ENCODE measurements at regions not wholly inside any gene's neighbourhood (a gene's known extent, or its start where the extent isn't known, plus 50 kb on each side); places are given as distances from the start of the nearest gene placed in this dataset.

DNA sequence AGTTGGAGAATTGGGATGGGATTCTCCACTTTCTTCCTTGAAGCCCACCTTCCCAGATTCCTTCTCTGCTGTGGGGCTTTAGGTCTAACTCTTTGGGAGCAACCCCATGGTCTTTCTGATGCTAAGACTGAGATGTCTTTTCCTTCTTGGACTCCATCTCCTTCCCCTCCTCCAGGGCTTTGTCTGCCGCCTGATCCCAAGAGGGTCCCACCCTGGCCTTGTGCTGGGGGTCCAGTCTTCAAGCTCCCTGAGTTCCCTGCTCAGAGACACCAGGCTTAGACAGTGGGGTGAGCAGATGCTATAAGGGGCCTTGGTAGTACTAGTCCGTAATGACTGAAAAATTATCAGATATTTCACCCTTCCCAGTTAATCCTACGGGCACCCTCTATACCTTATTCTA is 150.5 kb downstream of the PTPN20 start:
- Histone ChIP-seq H3K9me3 (no peaks in the 10 kb centered on the region), H3K27me3 (no peaks in the 10 kb centered on the region), H3K4me1 (peaks cover 4% of the 10 kb centered on the region), H3K36me3 (no peaks in the 10 kb centered on the region), H3K4me3 (no peak overlapping the region), H3K27ac (no peak overlapping the region)
- no peak for TF ChIP-seq POLR2A (IDR thresholded peaks at IDR 0.05)
- TF ChIP-seq POLR2AphosphoS5 (IDR thresholded peaks at IDR 0.05; ENCODE audit: insufficient read depth in 1 of 2, low read depth in 1 of 2), result no peak
- DNase-seq (ENCODE audit: extremely low spot score in 2 of 2), result peak; percentile 40 to 58
- intact Hi-C loops (cut with DNase I), result no loop called here

- H3K4me3 ChIP-seq, result no peak overlapping the region
- peak; percentile 12 to 13 for DNase-seq (ENCODE audit: extremely low spot score in 2 of 2)
- H3K36me3 ChIP-seq, result no peaks in the 10 kb centered on the region
- TF ChIP-seq CTCF (IDR thresholded peaks at IDR 0.05) (no peak), POLR2A (IDR thresholded peaks at IDR 0.05) (no peak), POLR2AphosphoS5 (IDR thresholded peaks at IDR 0.05; ENCODE audit: insufficient read depth in 1 of 2, low read depth in 1 of 2) (no peak)
- intact Hi-C loops (cut with DNase I), result no loop called here
- no peaks in the 10 kb centered on the region for H3K9me3 ChIP-seq
- H3K4me1 ChIP-seq, result peaks cover 4% of the 10 kb centered on the region
- no peak overlapping the region for H3K27ac ChIP-seq
- H3K27me3 ChIP-seq, result no peaks in the 10 kb centered on the region
These were observed 151.4 kb downstream of the PTPN20 start for GRCh38 chr10:47062441-47063200.

GRCh38 chr10:47063858-47064257 is 152.6 kb downstream of the PTPN20 start:
- H3K36me3 ChIP-seq, result no peaks in the 10 kb centered on the region
- intact Hi-C loops (cut with DNase I), result no loop called here
- TF ChIP-seq POLR2AphosphoS5 (IDR thresholded peaks at IDR 0.05; ENCODE audit: insufficient read depth in 1 of 2, low read depth in 1 of 2) (no peak), CTCF (IDR thresholded peaks at IDR 0.05) (no peak), POLR2A (IDR thresholded peaks at IDR 0.05) (no peak)
- no peak overlapping the region for H3K27ac ChIP-seq
- H3K27me3 ChIP-seq, result no peaks in the 10 kb centered on the region
- H3K4me3 ChIP-seq, result no peak overlapping the region
- no peaks in the 10 kb centered on the region for H3K9me3 ChIP-seq
- H3K4me1 ChIP-seq, result peaks cover 1% of the 10 kb centered on the region
- DNase-seq (ENCODE audit: extremely low spot score in 2 of 2), result peak in 1 of 2 donors; percentile 25

DNA sequence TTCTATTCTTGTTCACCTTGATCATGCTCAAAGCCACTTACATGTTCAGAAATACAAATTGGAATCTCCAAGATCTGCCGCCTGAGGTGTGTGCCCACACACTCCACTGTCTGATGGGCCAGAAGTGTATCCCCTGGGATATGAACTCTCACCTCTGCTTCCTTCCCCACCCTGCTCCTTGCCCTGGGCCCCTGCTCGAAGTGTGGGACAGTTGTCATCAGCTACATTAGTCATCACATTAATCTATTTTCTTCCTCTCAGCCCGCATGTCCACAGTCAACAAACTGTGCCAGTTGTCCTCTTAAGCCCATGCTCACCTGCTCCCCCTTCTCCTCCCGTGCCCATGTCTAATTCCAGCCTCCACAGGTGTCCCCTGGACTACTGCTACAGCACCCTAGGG is 154.7 kb downstream of the PTPN20 start:
- H3K36me3 ChIP-seq, result no peaks in the 10 kb centered on the region
- no peak overlapping the region for H3K27ac ChIP-seq
- no peaks in the 10 kb centered on the region for H3K4me1 ChIP-seq
- H3K27me3 ChIP-seq, result no peaks in the 10 kb centered on the region
- intact Hi-C loops (cut with DNase I), result no loop called here
- H3K9me3 ChIP-seq, result no peaks in the 10 kb centered on the region
- H3K4me3 ChIP-seq, result no peak overlapping the region
- TF ChIP-seq POLR2AphosphoS5 (IDR thresholded peaks at IDR 0.05; ENCODE audit: insufficient read depth in 1 of 2, low read depth in 1 of 2), result no peak
- TF ChIP-seq CTCF (IDR thresholded peaks at IDR 0.05), result no peak
- no peak for TF ChIP-seq POLR2A (IDR thresholded peaks at IDR 0.05)
- DNase-seq (ENCODE audit: extremely low spot score in 2 of 2), result peak; percentile 52 to 70

- Histone ChIP-seq H3K27me3 (no peaks in the 10 kb centered on the region), H3K4me1 (no peaks in the 10 kb centered on the region), H3K9me3 (no peaks in the 10 kb centered on the region), H3K4me3 (no peak overlapping the region), H3K27ac (no peak overlapping the region), H3K36me3 (no peaks in the 10 kb centered on the region)
- intact Hi-C loops (cut with DNase I), result no loop called here
- TF ChIP-seq CTCF (IDR thresholded peaks at IDR 0.05) (no peak), POLR2AphosphoS5 (IDR thresholded peaks at IDR 0.05; ENCODE audit: insufficient read depth in 1 of 2, low read depth in 1 of 2) (no peak), POLR2A (IDR thresholded peaks at IDR 0.05) (no peak)
- DNase-seq (ENCODE audit: extremely low spot score in 2 of 2), result no peak
These were observed 157.0 kb downstream of the PTPN20 start for GRCh38 chr10:47067949-47068940.

Data from vagina (tissue), 2 donors.